K562 (cell line): ENCODE measurements at regions not wholly inside any gene's neighbourhood (a gene's known extent, or its start where the extent isn't known, plus 50 kb on each side); places are given as distances from the start of the nearest gene placed in this dataset.

Experiments
- ATAC-seq: fragments of 200-7000 bp; cut with Tn5 transposase; 3 replicates; pipeline ENCODE4 v1.9.1; 2020; ENCODE audit warnings: moderate library complexity
- BruUV-seq: library from RNA; stranded (reverse); fragments of 400-500 nt; replicated peaks from 2 replicates; lab custom pipeline; 2021; lab: Mats Ljungman, UMichigan
- CTCF ChIA-PET: fragments of 300-600 bp; formaldehyde crosslinking; extraction: SDS; loops from one replicate; lab custom pipeline; 2021; ENCODE audit warnings: low intra/inter-chr PET ratio; lab: Yijun Ruan, JAX
- POLR2A ChIA-PET: fragments of 300-600, 350-650 bp; sonication (Branson Sonifier 250); formaldehyde crosslinking; extraction: SDS; loops from one replicate; lab custom pipeline; 2021; ENCODE audit warnings: antibody characterized with exemption, inconsistent platforms; lab: Yijun Ruan, JAX
- DNase-seq, 4 experiments: peaks; one replicate each; pipeline versions ENCODE4 v3.0.0 to v3.0.0-alpha.2; 2011 to 2018; ENCODE audit warnings: low spot score in 3 of 4, mixed read lengths in 3 of 4; ENCODE audit errors: extremely low read depth in 1 of 4
- FAIRE-seq: peaks from 2 replicates; lab custom pipeline; 2011; peaks lifted over from hg19 to GRCh38; lab: Jason Lieb, UNC
- H2AFZ ChIP-seq: 2 replicates; pipeline ENCODE4 v1.6.0; 2011; ENCODE audit warnings: low read depth, low read length, control low read depth, inconsistent platforms
- H3K27ac ChIP-seq: fragments of 200-600 bp; 3 replicates; pipeline ENCODE4 v1.8.0; 2011; ENCODE audit warnings: low read depth, mild to moderate bottlenecking, control low read depth, inconsistent platforms, low read length, moderate library complexity, mixed read lengths; ENCODE audit errors: extremely low read depth
- H3K27me3 ChIP-seq, 2 experiments: fragments of 300-600 bp in 1 of 2; 2 replicates in 1 of 2; 3 replicates in 1 of 2; pipeline versions ENCODE4 v1.6.0 to v1.8.0; 2011; ENCODE audit warnings: inconsistent platforms in 2 of 2, low read length in 2 of 2, mild to moderate bottlenecking in 1 of 2, mixed read lengths in 1 of 2, moderate library complexity in 1 of 2; ENCODE audit not compliant: control insufficient read depth in 2 of 2, insufficient read depth in 2 of 2
- H3K36me3 ChIP-seq: fragments of 300-600 bp; 3 replicates; pipeline ENCODE4 v1.8.0; 2011; ENCODE audit warnings: mild to moderate bottlenecking, low read length, inconsistent platforms; ENCODE audit not compliant: control insufficient read depth, insufficient read depth
- H3K4me1 ChIP-seq, 2 experiments: fragments of 200-600 bp in 1 of 2; replicated peaks in 1 of 2; 2 replicates in 1 of 2; 3 replicates in 1 of 2; pipeline versions ENCODE4 v1.5.1 to v1.8.0; 2011; ENCODE audit warnings: inconsistent platforms in 2 of 2, low read length in 2 of 2, mild to moderate bottlenecking in 1 of 2, mixed read lengths in 1 of 2, moderate library complexity in 1 of 2; ENCODE audit not compliant: control insufficient read depth in 2 of 2, insufficient read depth in 2 of 2
- H3K4me2 ChIP-seq: 2 replicates; pipeline ENCODE4 v1.6.1; 2011; ENCODE audit warnings: low read length, control low read depth, inconsistent platforms, mixed read lengths; ENCODE audit not compliant: insufficient read depth
- H3K4me3 ChIP-seq: fragments of 200-600 bp; sonication (generic), shearing (Covaris generic); 2 replicates; pipeline ENCODE4 v1.5.1; 2016; ENCODE audit warnings: control low read depth, inconsistent platforms
- H3K79me2 ChIP-seq: fragments of 200-600 bp; 3 replicates; pipeline ENCODE4 v1.8.0; 2011; ENCODE audit warnings: low read length, inconsistent platforms; ENCODE audit not compliant: control insufficient read depth, insufficient read depth
- H3K9ac ChIP-seq, 2 experiments: 2 replicates each; pipeline versions ENCODE4 v1.6.0 to v1.6.1; 2011; ENCODE audit warnings: low read depth in 2 of 2, low read length in 2 of 2, control low read depth in 1 of 2, inconsistent platforms in 1 of 2, mild to moderate bottlenecking in 1 of 2, mixed read lengths in 1 of 2; ENCODE audit not compliant: insufficient read depth in 1 of 2
- H3K9me1 ChIP-seq: one replicate; pipeline ENCODE4 v1.6.0; 2011; ENCODE audit warnings: inconsistent platforms, mild to moderate bottlenecking, low read length, moderate library complexity; ENCODE audit not compliant: control insufficient read depth, insufficient read depth
- H3K9me3 ChIP-seq: replicated peaks from 2 replicates; pipeline ENCODE4 v1.5.1; 2011; ENCODE audit warnings: low read depth, low read length, inconsistent platforms; ENCODE audit not compliant: control insufficient read depth, insufficient read depth
- H4K20me1 ChIP-seq: replicated peaks from 2 replicates; pipeline ENCODE4 v1.6.1; 2011; ENCODE audit warnings: low read length, inconsistent platforms, mixed read lengths; ENCODE audit not compliant: control insufficient read depth, insufficient read depth
- NR2F6 ChIP-seq: fragments of 450-650 bp; formaldehyde crosslinking; IDR thresholded peaks from 2 replicates; pipeline ENCODE4 v1.4.0; 2020; ENCODE audit warnings: mild to moderate bottlenecking
- RFX5 ChIP-seq: IDR thresholded peaks from 2 replicates; pipeline ENCODE4 v1.6.1; 2011; ENCODE audit warnings: low read depth, mild to moderate bottlenecking, improper control_type of control experiment, low read length
- ZNF347 ChIP-seq: fragments of 450-650 bp; formaldehyde crosslinking; IDR thresholded peaks from 2 replicates; pipeline ENCODE4 v1.4.0; 2020; ENCODE audit warnings: low read depth, mild to moderate bottlenecking, moderate library complexity
- WGBS: fragments of 100-300 bp; shearing (Covaris generic); methylation state at CpG from one replicate; pipeline ENCODE4 v1.1.6; 2016; ENCODE audit warnings: low coverage, mixed read lengths; ENCODE audit not compliant: insufficient coverage; ENCODE audit errors: missing lambda C conversion rate; 5-methylcytosine and 5-hydroxymethylcytosine counted together
- in situ Hi-C: fragments of 300-500 bp; cut with MboI; formaldehyde crosslinking; loops from 4 replicates; pipeline ENCODE4 v1.15.0; 2018; ENCODE audit warnings: inconsistent platforms, mixed read lengths
- intact Hi-C: fragments of 100-400 bp; cut with micrococcal nuclease; formaldehyde crosslinking; loops from 2 replicates; pipeline ENCODE4 v1.14.2; 2022

GRCh38 chrX:9301836-9302235 lies 163.0 kb upstream of the TBL1X start:
- FAIRE-seq, result no peak
- TF ChIP-seq RFX5 (no peak), NR2F6 (CRISPR knock-in tag) (no peak)
- TF ChIP-seq, all 486 proteins: peak for 0
- DNase-seq (no peak), ATAC-seq (no peak)
- CTCF ChIA-PET, result no interaction called here
- H3K27ac ChIP-seq, result no peak overlapping the region
- WGBS, result 10% methylated on average over 1 of the region's 2 CpGs
- peaks cover 2 to 10% of the 10 kb centered on the region in 2 experiments; a peak in 4 of 5 replicates for H3K27me3 ChIP-seq
- intact Hi-C loops, result no loop called here
- BruUV-seq, result no TSS peak
- POLR2A ChIA-PET, result no interaction called here
- H3K9me1 ChIP-seq, result no peaks in the 10 kb centered on the region
- no peak overlapping the region for H3K9ac ChIP-seq
- no peaks in the 10 kb centered on the region for H4K20me1 ChIP-seq
- no peaks in the 10 kb centered on the region for H3K4me1 ChIP-seq
- H3K4me2 ChIP-seq, result no peak overlapping the region
- H3K79me2 ChIP-seq, result no peaks in the 10 kb centered on the region
- H3K9me3 ChIP-seq, result no peaks in the 10 kb centered on the region
- H3K36me3 ChIP-seq, result no peaks in the 10 kb centered on the region
- H2AFZ ChIP-seq, result no peak overlapping the region
- in situ Hi-C loops, result no loop called here
- no peak overlapping the region for H3K4me3 ChIP-seq

GRCh38 chrX:9302381-9302780 lies 162.5 kb upstream of the TBL1X start:
- in situ Hi-C loops (no loop called here), intact Hi-C loops (no loop called here)
- 0% methylated on average over 4 of the region's 4 CpGs for WGBS
- Histone ChIP-seq H3K9ac (no peak overlapping the region), H3K9me3 (no peaks in the 10 kb centered on the region), H3K4me1 (no peaks in the 10 kb centered on the region), H3K4me3 (no peak overlapping the region), H3K27me3 (peaks cover 4 to 13% of the 10 kb centered on the region in 2 experiments; a peak in 4 of 5 replicates), H4K20me1 (no peaks in the 10 kb centered on the region), H3K79me2 (no peaks in the 10 kb centered on the region), H3K4me2 (no peak overlapping the region), H2AFZ (no peak overlapping the region), H3K27ac (no peak overlapping the region), H3K9me1 (no peaks in the 10 kb centered on the region), H3K36me3 (no peaks in the 10 kb centered on the region)
- TF ChIP-seq ZNF347 (CRISPR knock-in tag), result no peak
- POLR2A ChIA-PET, result no interaction called here
- CTCF ChIA-PET, result no interaction called here
- ATAC-seq (no peak), DNase-seq (no peak), FAIRE-seq (no peak)
- no TSS peak for BruUV-seq
